Tibial artery (tissue), 4 donors: ENCODE measurements at regions not wholly inside any gene's neighbourhood (a gene's known extent, or its start where the extent isn't known, plus 50 kb on each side); places are given as distances from the start of the nearest gene placed in this dataset.

Experiments used
- DNase-seq, 2 donors: peaks; one replicate each; pipeline ENCODE4 v3.0.0-alpha.2; 2019
- H3K27ac ChIP-seq, 2 donors: fragments of 200-600 bp; sonication (generic) in 1 of 2; 1 replicate in 1 of 2; 2 replicates in 1 of 2; pipeline ENCODE4 v1.5.1; 2018 to 2019; ENCODE audit warnings: mild to moderate bottlenecking in 1 of 2
- H3K27me3 ChIP-seq, 2 donors: fragments of 200-600 bp; sonication (generic) in 1 of 2; one replicate each; pipeline versions ENCODE4 v1.5.1 to v1.6.0; 2016 to 2019
- H3K36me3 ChIP-seq, 3 donors: fragments of 200-600 bp; sonication (generic) in 2 of 3; one replicate each; pipeline ENCODE4 v1.5.1; 2016 to 2019; ENCODE audit warnings: mild to moderate bottlenecking in 2 of 3
- H3K4me1 ChIP-seq, 4 donors: fragments of 200-600 bp; sonication (generic) in 2 of 4; 1 replicate in 3 of 4; 2 replicates in 1 of 4; pipeline ENCODE4 v1.5.1; 2016 to 2019
- H3K4me3 ChIP-seq, 2 donors: fragments of 200-600 bp; sonication (generic) in 1 of 2; 1 replicate in 1 of 2; 2 replicates in 1 of 2; pipeline ENCODE4 v1.5.1; 2018 to 2019; ENCODE audit warnings: mild to moderate bottlenecking in 2 of 2
- H3K9me3 ChIP-seq, 3 donors: fragments of 200-600 bp; sonication (generic) in 1 of 3; one replicate each; pipeline ENCODE4 v1.5.1; 2016 to 2019
- CTCF ChIP-seq, 2 experiments: fragments of 200-600 bp in 1 of 2; fragments of 450-650 bp in 1 of 2; IDR thresholded peaks; one replicate each; pipeline ENCODE4 v1.5.1; 2017 to 2019; ENCODE audit warnings: antibody characterized with exemption in 2 of 2, mild to moderate bottlenecking in 1 of 2, moderate library complexity in 1 of 2
- intact Hi-C: fragments of 100-400 bp; cut with DNase I; formaldehyde crosslinking; loops from one replicate; pipeline ENCODE4 v1.15.0; 2023; ENCODE audit warnings: low total_unique reads

- no peaks in the 10 kb centered on the region for H3K27me3 ChIP-seq
- DNase-seq = no peak
- intact Hi-C loops = no loop called here
Observed at GRCh38 chr13:89916551-89916950, 1430.9 kb upstream of the MIR17HG start.

GRCh38 chr13:89920461-89920860, 1427.0 kb upstream of the MIR17HG start:
- TF ChIP-seq CTCF (IDR thresholded peaks at IDR 0.05) = no peak
- no peaks in the 10 kb centered on the region for H3K27me3 ChIP-seq
- no peaks in the 10 kb centered on the region for H3K36me3 ChIP-seq
- H3K9me3 ChIP-seq = no peaks in the 10 kb centered on the region
- no peak overlapping the region for H3K27ac ChIP-seq
- intact Hi-C loops = no loop called here
- no peak overlapping the region for H3K4me3 ChIP-seq
- DNase-seq = no peak
- H3K4me1 ChIP-seq = no peaks in the 10 kb centered on the region

More at GRCh38 chr13:89916551-89916950, 1430.9 kb upstream of the MIR17HG start:
- no peaks in the 10 kb centered on the region for H3K9me3 ChIP-seq
- no peak overlapping the region for H3K27ac ChIP-seq
- TF ChIP-seq CTCF (IDR thresholded peaks at IDR 0.05) = no peak
- H3K4me1 ChIP-seq = no peaks in the 10 kb centered on the region
- no peaks in the 10 kb centered on the region for H3K36me3 ChIP-seq
- no peak overlapping the region for H3K4me3 ChIP-seq

GRCh38 chr13:89923052-89923451, 1424.4 kb upstream of the MIR17HG start:
- TF ChIP-seq CTCF (IDR thresholded peaks at IDR 0.05) = no peak
- intact Hi-C loops = no loop called here

GRCh38 chr13:89923736-89924135, 1423.8 kb upstream of the MIR17HG start:
- no peak overlapping the region for H3K27ac ChIP-seq
- no peaks in the 10 kb centered on the region for H3K9me3 ChIP-seq
- no peaks in the 10 kb centered on the region for H3K36me3 ChIP-seq
- TF ChIP-seq CTCF (IDR thresholded peaks at IDR 0.05) = no peak
- no peaks in the 10 kb centered on the region for H3K4me1 ChIP-seq
- no peak overlapping the region for H3K4me3 ChIP-seq
- intact Hi-C loops = no loop called here
- DNase-seq = no peak
- H3K27me3 ChIP-seq = no peaks in the 10 kb centered on the region

More at GRCh38 chr13:89923052-89923451, 1424.4 kb upstream of the MIR17HG start:
- Histone ChIP-seq H3K4me3 (no peak overlapping the region), H3K27ac (no peak overlapping the region), H3K9me3 (no peaks in the 10 kb centered on the region), H3K36me3 (no peaks in the 10 kb centered on the region), H3K4me1 (no peaks in the 10 kb centered on the region), H3K27me3 (no peaks in the 10 kb centered on the region)
- no peak for DNase-seq

- DNase-seq = no peak
- H3K4me1 ChIP-seq = no peaks in the 10 kb centered on the region
- no peak for TF ChIP-seq CTCF (IDR thresholded peaks at IDR 0.05)
- no peak overlapping the region for H3K27ac ChIP-seq
- no peaks in the 10 kb centered on the region for H3K27me3 ChIP-seq
- H3K36me3 ChIP-seq = no peaks in the 10 kb centered on the region
- no peaks in the 10 kb centered on the region for H3K9me3 ChIP-seq
- intact Hi-C loops = no loop called here
- no peak overlapping the region for H3K4me3 ChIP-seq
Observed at GRCh38 chr13:89925107-89925506, 1422.4 kb upstream of the MIR17HG start.

- H3K27me3 ChIP-seq = no peaks in the 10 kb centered on the region
- no peaks in the 10 kb centered on the region for H3K36me3 ChIP-seq
- no peak overlapping the region for H3K4me3 ChIP-seq
- no peak for TF ChIP-seq CTCF (IDR thresholded peaks at IDR 0.05)
- intact Hi-C loops = no loop called here
- no peaks in the 10 kb centered on the region for H3K4me1 ChIP-seq
- H3K9me3 ChIP-seq = no peaks in the 10 kb centered on the region
- H3K27ac ChIP-seq = no peak overlapping the region
- no peak for DNase-seq
Observed at GRCh38 chr13:89930861-89931260, 1416.6 kb upstream of the MIR17HG start.
